A549 (cell line): ENCODE measurements at regions not wholly inside any gene's neighbourhood (a gene's known extent, or its start where the extent isn't known, plus 50 kb on each side); places are given as distances from the start of the nearest gene placed in this dataset.

ENCODE experiments used
- ATAC-seq, 2 experiments: fragments of 200-7000 bp in 1 of 2; fragments of >200 bp in 1 of 2; cut with Nextera tagmentation in 1 of 2; cut with Tn5 transposase in 1 of 2; 3 replicates each; pipeline versions ENCODE4 v1.8.0 to v1.9.1; 2018 to 2020; ENCODE audit warnings: mild to moderate bottlenecking in 1 of 2, moderate library complexity in 1 of 2
- CTCF ChIA-PET: fragments of 300-600 bp; sonication (Branson Sonifier 250); formaldehyde crosslinking; extraction: SDS; loops from one replicate; lab custom pipeline; 2021; ENCODE audit warnings: antibody characterized with exemption, inconsistent platforms; lab: Yijun Ruan, JAX
- POLR2A ChIA-PET: fragments of 350-600 bp; formaldehyde crosslinking; extraction: SDS; loops from one replicate; lab custom pipeline; 2021; ENCODE audit warnings: antibody characterized with exemption, inconsistent platforms; lab: Yijun Ruan, JAX
- DNase-seq, 2 experiments: peaks; one replicate each; pipeline versions ENCODE4 v3.0.0 to v3.0.0-alpha.2; 2011 to 2016; ENCODE audit warnings: low read depth in 1 of 2, low spot score in 1 of 2
- FAIRE-seq: peaks from 2 replicates; lab custom pipeline; 2011; peaks lifted over from hg19 to GRCh38; lab: Jason Lieb, UNC
- H3K27ac ChIP-seq, 2 experiments: fragments of >200 bp; sonication (Bioruptor Twin); formaldehyde crosslinking; 3 replicates each; pipeline ENCODE4 v1.5.1; 2016 to 2017
- H3K4me1 ChIP-seq: fragments of >200 bp; sonication (Bioruptor Twin); formaldehyde crosslinking; 3 replicates; pipeline ENCODE4 v1.6.1; 2016
- H3K4me2 ChIP-seq: fragments of >200 bp; sonication (Bioruptor Twin); formaldehyde crosslinking; 3 replicates; pipeline ENCODE4 v1.6.1; 2016
- H3K4me3 ChIP-seq: fragments of >200 bp; sonication (Bioruptor Twin); formaldehyde crosslinking; 3 replicates; pipeline ENCODE4 v1.5.1; 2016
- H3K9me3 ChIP-seq: fragments of >200 bp; sonication (Bioruptor Twin); formaldehyde crosslinking; 3 replicates; pipeline ENCODE4 v1.6.1; 2016
- BHLHE40 ChIP-seq: IDR thresholded peaks from 2 replicates; pipeline ENCODE4 v1.6.1; 2012; ENCODE audit warnings: low read depth, low read length, inconsistent platforms
- CBX8 ChIP-seq: fragments of 200-600 bp; sonication (generic); IDR thresholded peaks from 2 replicates; pipeline ENCODE4 v1.6.1; 2016
- CEBPB ChIP-seq, 2 experiments: fragments of >200 bp in 1 of 2; sonication (Bioruptor Twin) in 1 of 2; formaldehyde crosslinking in 1 of 2; IDR thresholded peaks; 2 replicates each; pipeline ENCODE4 v1.6.1; 2012 to 2016
- CHD2 ChIP-seq: fragments of 150-350 bp; IDR thresholded peaks from 2 replicates; pipeline ENCODE4 v1.6.1; 2014; ENCODE audit warnings: low read length; ENCODE audit not compliant: partially characterized antibody
- EHMT2 ChIP-seq: fragments of 200-600 bp; sonication (generic); IDR thresholded peaks from 2 replicates; pipeline ENCODE4 v1.6.1; 2016; ENCODE audit warnings: antibody characterized with exemption, low read depth, mild to moderate bottlenecking, moderate library complexity
- ESRRA ChIP-seq: fragments of 150-350 bp; IDR thresholded peaks from 2 replicates; pipeline ENCODE4 v1.6.1; 2014; ENCODE audit warnings: mild to moderate bottlenecking, low read length, borderline replicate concordance
- FOSL2 ChIP-seq, 2 experiments: fragments of 450-650 bp in 1 of 2; fragments of >200 bp in 1 of 2; sonication (Bioruptor Twin) in 1 of 2; formaldehyde crosslinking; IDR thresholded peaks; 2 replicates each; pipeline versions ENCODE4 v1.5.0 to v1.6.1; 2016 to 2020; ENCODE audit warnings: mild to moderate bottlenecking in 1 of 2, moderate library complexity in 1 of 2
- HDAC2 ChIP-seq: fragments of 200-600 bp; sonication (generic); IDR thresholded peaks from 2 replicates; pipeline ENCODE4 v1.6.1; 2016
- HES2 ChIP-seq: fragments of >200 bp; sonication (Bioruptor Twin); formaldehyde crosslinking; IDR thresholded peaks from 2 replicates; pipeline ENCODE4 v1.6.1; 2016
- HMGXB4 ChIP-seq: fragments of 250-450 bp; sonication (Bioruptor Pico); IDR thresholded peaks from 2 replicates; pipeline ENCODE4 v1.5.0; 2021; ENCODE audit warnings: mild to moderate bottlenecking, moderate library complexity, borderline replicate concordance
- HOXB5 ChIP-seq: fragments of 250-450 bp; sonication (Bioruptor Pico); IDR thresholded peaks from 2 replicates; pipeline ENCODE4 v1.5.0; 2020; ENCODE audit warnings: mild to moderate bottlenecking, moderate library complexity
- KDM5A ChIP-seq: fragments of 200-600 bp; sonication (generic); IDR thresholded peaks from 2 replicates; pipeline ENCODE4 v1.6.1; 2016; ENCODE audit warnings: antibody characterized with exemption, mild to moderate bottlenecking
- MAFK ChIP-seq: fragments of 450-650 bp; IDR thresholded peaks from 2 replicates; pipeline ENCODE4 v1.6.1; 2014; ENCODE audit not compliant: partially characterized antibody
- MYC ChIP-seq: IDR thresholded peaks from 2 replicates; pipeline ENCODE4 v1.6.1; 2012; ENCODE audit warnings: mild to moderate bottlenecking, inconsistent platforms, low read length, improper control_type of control experiment, borderline replicate concordance
- NFE2L2 ChIP-seq: fragments of 150-350 bp; conservative IDR thresholded peaks from 2 replicates; pipeline ENCODE4 v1.6.1; 2014; ENCODE audit warnings: low read length
- RCOR1 ChIP-seq: fragments of 150-350 bp; IDR thresholded peaks from 2 replicates; pipeline ENCODE4 v1.6.1; 2014; ENCODE audit warnings: antibody characterized with exemption, low read length, low read depth
- REST ChIP-seq: fragments of 200-600 bp; sonication (generic); IDR thresholded peaks from 2 replicates; pipeline ENCODE4 v1.6.1; 2016; ENCODE audit warnings: antibody characterized with exemption, mild to moderate bottlenecking, moderate library complexity
- RFX5 ChIP-seq: fragments of 450-650 bp; IDR thresholded peaks from 2 replicates; pipeline ENCODE4 v1.7.1; 2014; ENCODE audit warnings: antibody characterized with exemption, mild to moderate bottlenecking, moderate library complexity
- SREBF2 ChIP-seq: fragments of 450-650 bp; IDR thresholded peaks from 2 replicates; pipeline ENCODE4 v1.6.1; 2014; ENCODE audit warnings: mild to moderate bottlenecking, moderate library complexity
- TP53 ChIP-seq: fragments of 250-450 bp; sonication (Bioruptor Pico); IDR thresholded peaks from 2 replicates; pipeline ENCODE4 v1.5.0; 2021; ENCODE audit warnings: mild to moderate bottlenecking, moderate library complexity
- USF2 ChIP-seq: fragments of 450-650 bp; IDR thresholded peaks from 2 replicates; pipeline ENCODE4 v1.6.1; 2014; ENCODE audit warnings: antibody characterized with exemption
- ZSCAN20 ChIP-seq: fragments of 250-450 bp; sonication (Bioruptor Pico); IDR thresholded peaks from 2 replicates; pipeline ENCODE4 v1.8.0; 2022; ENCODE audit warnings: mild to moderate bottlenecking, moderate library complexity
- WGBS: methylation state at CpG from one replicate; pipeline ENCODE4 v1.1.6; 2017; ENCODE audit errors: missing lambda C conversion rate; 5-methylcytosine and 5-hydroxymethylcytosine counted together
- TF ChIP-seq, protein P1 (sequence below): IDR thresholded peaks from 2 replicates; pipeline ENCODE4 v1.6.1; 2012; ENCODE audit warnings: low read depth, borderline replicate concordance

- TF ChIP-seq RFX5, result no peak
- no peak for TF ChIP-seq USF2
These were observed 59.8 kb upstream of the SLC38A11 start (continued) for GRCh38 chr2:165015052-165015642.

DNA sequence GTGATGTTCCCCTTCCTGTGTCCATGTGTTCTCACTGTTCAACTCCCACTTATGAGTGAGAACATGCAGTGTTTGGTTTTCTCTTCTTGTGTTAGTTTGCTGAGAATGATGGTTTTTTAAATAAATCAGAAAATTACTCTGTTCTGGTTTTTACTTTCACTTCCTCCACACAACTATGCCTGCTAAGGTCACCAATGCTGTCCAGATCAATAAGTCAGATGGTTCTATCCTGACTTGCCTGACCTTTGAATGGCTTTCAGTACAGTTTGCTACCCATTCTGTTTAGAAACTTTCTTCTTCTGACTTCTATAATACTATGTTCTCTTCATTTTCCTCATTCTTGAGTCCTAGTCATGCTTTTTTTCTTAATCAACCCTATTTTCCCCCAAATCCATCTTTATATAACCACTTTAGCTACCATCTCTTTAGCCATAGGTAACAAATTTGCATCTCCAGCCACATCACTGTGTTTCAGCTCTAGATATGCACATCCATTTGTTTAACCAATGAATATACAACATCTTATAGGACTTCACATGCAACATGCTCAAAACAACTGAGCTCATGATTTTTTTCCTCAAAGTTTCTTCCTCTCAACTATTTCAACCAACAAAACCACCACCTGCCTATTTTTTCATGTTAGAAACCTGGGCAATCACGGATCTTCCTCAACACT, 58.8 kb upstream of the SLC38A11 start:
- peaks cover 3% of the 10 kb centered on the region; the same call in 2 of the 3 replicates for H3K4me1 ChIP-seq
- ATAC-seq (no peak), DNase-seq (no peak)
- no peak for TF ChIP-seq FOSL2 (IDR thresholded peaks at IDR 0.05)
- TF ChIP-seq FOSL2 (CRISPR knock-in tag; IDR thresholded peaks at IDR 0.05), result no peak
- TF ChIP-seq MAFK, result no peak
- no peak for TF ChIP-seq MYC
- no peak for TF ChIP-seq EHMT2
- no peak for TF ChIP-seq CHD2
- no peak for TF ChIP-seq HDAC2
- TF ChIP-seq, all 56 proteins: peak for 0
- WGBS, result 11% methylated on average over 1 of the region's 1 CpG
- POLR2A ChIA-PET, result no interaction called here
- Histone ChIP-seq H3K4me2 (no peak overlapping the region), H3K4me3 (no peak overlapping the region), H3K27ac (no peak overlapping the region), H3K9me3 (no peaks in the 10 kb centered on the region)
- FAIRE-seq, result no peak
- CTCF ChIA-PET, result interaction anchor here (1.1 to 2.6 kb wide), 3 partner anchors 21 to 191 kb away, joined by 3 to 23 read pairs (median 17); partner anchors contain the start of gene SCN3A

DNA sequence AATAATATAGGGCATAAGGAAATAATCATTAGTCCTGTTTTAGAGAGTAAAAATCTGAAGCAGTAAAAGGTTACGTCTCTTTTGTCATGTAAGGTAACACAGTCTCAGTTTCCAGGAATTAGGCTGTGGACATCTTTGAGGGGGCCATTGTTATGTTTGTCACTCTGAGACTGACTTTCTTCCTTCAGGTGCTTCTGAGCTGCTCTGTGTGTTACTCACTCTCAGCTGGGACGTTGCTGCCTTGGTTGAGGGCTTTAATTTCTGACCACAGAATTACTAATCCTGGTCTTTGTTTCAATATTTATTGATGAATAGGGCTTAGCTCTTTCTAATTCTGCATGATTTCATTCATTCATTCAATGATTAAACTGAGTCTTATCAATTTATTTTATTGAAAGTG, 55.9 kb upstream of the SLC38A11 start:
- 50% methylated on average over 2 of the region's 2 CpGs for WGBS
- no peak overlapping the region for H3K4me2 ChIP-seq
- no peak for FAIRE-seq
- no peak for ATAC-seq
- H3K27ac ChIP-seq, result no peak overlapping the region
- H3K9me3 ChIP-seq, result no peaks in the 10 kb centered on the region
- TF ChIP-seq CBX8 (no peak), RCOR1 (no peak), FOSL2 (IDR thresholded peaks at IDR 0.05) (no peak), FOSL2 (CRISPR knock-in tag; IDR thresholded peaks at IDR 0.05) (no peak), CEBPB (IDR thresholded peaks at IDR 0.05) (no peak), ZSCAN20 (CRISPR knock-in tag) (no peak), REST (no peak), KDM5A (no peak), RFX5 (no peak), SREBF2 (no peak)
- peaks cover 10% of the 10 kb centered on the region; the same call in 2 of the 3 replicates for H3K4me1 ChIP-seq
- ChIA-PET POLR2A (no interaction called here), CTCF (no interaction called here)
- no peak overlapping the region for H3K4me3 ChIP-seq
- no peak for DNase-seq

DNA sequence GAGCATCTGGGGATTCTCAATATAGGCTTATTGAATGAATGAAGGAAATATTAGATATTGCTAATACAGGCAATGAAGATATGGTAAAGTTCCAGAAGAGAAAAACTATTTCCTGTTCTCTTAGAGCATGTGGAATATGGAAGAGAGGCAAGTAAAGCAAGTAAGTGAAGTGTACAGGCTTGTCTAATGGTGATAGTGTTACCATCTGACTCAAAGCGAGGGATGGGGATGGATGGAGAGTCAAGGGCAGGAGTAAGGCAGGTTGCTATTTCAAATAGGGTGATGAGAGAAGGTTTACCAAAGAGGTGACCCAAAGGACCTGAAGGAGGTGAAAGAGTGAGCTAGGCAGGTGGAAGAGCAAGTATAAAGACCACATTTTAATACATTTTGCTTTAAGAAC, 55.2 kb upstream of the SLC38A11 start:
- no peaks in the 10 kb centered on the region for H3K9me3 ChIP-seq
- H3K4me3 ChIP-seq, result no peak overlapping the region
- WGBS, result 55% methylated on average over 1 of the region's 1 CpG
- ATAC-seq, result no peak
- TF ChIP-seq CHD2, result no peak
- TF ChIP-seq, protein P1, sequence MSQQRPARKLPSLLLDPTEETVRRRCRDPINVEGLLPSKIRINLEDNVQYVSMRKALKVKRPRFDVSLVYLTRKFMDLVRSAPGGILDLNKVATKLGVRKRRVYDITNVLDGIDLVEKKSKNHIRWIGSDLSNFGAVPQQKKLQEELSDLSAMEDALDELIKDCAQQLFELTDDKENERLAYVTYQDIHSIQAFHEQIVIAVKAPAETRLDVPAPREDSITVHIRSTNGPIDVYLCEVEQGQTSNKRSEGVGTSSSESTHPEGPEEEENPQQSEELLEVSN, result no peak
- no peak for TF ChIP-seq BHLHE40
- TF ChIP-seq SREBF2, result no peak
- no peak for TF ChIP-seq NFE2L2
- TF ChIP-seq ESRRA, result no peak
- TF ChIP-seq HOXB5 (CRISPR knock-in tag), result no peak
- no peak for TF ChIP-seq HES2
- no peak for TF ChIP-seq HMGXB4 (CRISPR knock-in tag)
- no peak for TF ChIP-seq TP53
- no peak overlapping the region for H3K27ac ChIP-seq
- no peak overlapping the region for H3K4me2 ChIP-seq
- H3K4me1 ChIP-seq, result peaks cover 10% of the 10 kb centered on the region; the same call in 2 of the 3 replicates
- ChIA-PET POLR2A (no interaction called here), CTCF (interaction anchor here (1.1 kb wide), 1 partner anchor 195 kb away, joined by 3 read pairs; no protein-coding TSS in a partner anchor)
- no peak for FAIRE-seq
- DNase-seq, result no peak
